Activated CD8-positive, alpha-beta T cell treated with anti-CD3 and anti-CD28 coated beads for 36 hours (primary cell): ENCODE measurements at regions not wholly inside any gene's neighbourhood (a gene's known extent, or its start where the extent isn't known, plus 50 kb on each side); places are given as distances from the start of the nearest gene placed in this dataset.

Experiments used
- ATAC-seq: fragments of 200-7000 bp; cut with Tn5 transposase; one replicate; pipeline ENCODE4 v1.10.0; 2021; ENCODE audit warnings: mild to moderate bottlenecking, moderate library complexity
- CTCF ChIA-PET: fragments of 350-600 bp; sonication (Branson Sonifier 250); formaldehyde crosslinking; loops from one replicate; lab custom pipeline; 2021; ENCODE audit warnings: antibody characterized with exemption; lab: Charles Lee
- POLR2A ChIA-PET: fragments of 350-600 bp; sonication (Branson Sonifier 250); formaldehyde crosslinking; loops from one replicate; lab custom pipeline; 2021; ENCODE audit warnings: antibody characterized with exemption; lab: Charles Lee
- DNase-seq: peaks from one replicate; pipeline ENCODE4 v3.0.0-alpha.2; 2020
- H3K27ac Mint-ChIP-seq: one replicate; pipeline ENCODE4 v1.8.0; 2021; ENCODE audit warnings: mild to moderate bottlenecking, mixed read lengths
- H3K27me3 Mint-ChIP-seq: one replicate; pipeline ENCODE4 v1.8.0; 2021; ENCODE audit warnings: mixed read lengths
- H3K36me3 Mint-ChIP-seq: one replicate; pipeline ENCODE4 v1.8.0; 2021; ENCODE audit warnings: low read depth, mixed read lengths
- H3K4me1 Mint-ChIP-seq: one replicate; pipeline ENCODE4 v1.8.0; 2021; ENCODE audit warnings: low read depth, mixed read lengths
- H3K4me3 Mint-ChIP-seq: one replicate; pipeline ENCODE4 v1.8.0; 2021; ENCODE audit warnings: mild to moderate bottlenecking, moderate library complexity, mixed read lengths
- H3K9me3 Mint-ChIP-seq: one replicate; pipeline ENCODE4 v1.8.0; 2021; ENCODE audit warnings: mixed read lengths
- CTCF ChIP-seq: fragments of 200-600 bp; IDR thresholded peaks from one replicate; pipeline ENCODE4 v1.8.0; 2022; ENCODE audit warnings: antibody characterized with exemption, mild to moderate bottlenecking
- intact Hi-C: fragments of 100-400 bp; cut with micrococcal nuclease; formaldehyde crosslinking; loops from one replicate; pipeline ENCODE4 v1.10.0; 2022

DNA sequence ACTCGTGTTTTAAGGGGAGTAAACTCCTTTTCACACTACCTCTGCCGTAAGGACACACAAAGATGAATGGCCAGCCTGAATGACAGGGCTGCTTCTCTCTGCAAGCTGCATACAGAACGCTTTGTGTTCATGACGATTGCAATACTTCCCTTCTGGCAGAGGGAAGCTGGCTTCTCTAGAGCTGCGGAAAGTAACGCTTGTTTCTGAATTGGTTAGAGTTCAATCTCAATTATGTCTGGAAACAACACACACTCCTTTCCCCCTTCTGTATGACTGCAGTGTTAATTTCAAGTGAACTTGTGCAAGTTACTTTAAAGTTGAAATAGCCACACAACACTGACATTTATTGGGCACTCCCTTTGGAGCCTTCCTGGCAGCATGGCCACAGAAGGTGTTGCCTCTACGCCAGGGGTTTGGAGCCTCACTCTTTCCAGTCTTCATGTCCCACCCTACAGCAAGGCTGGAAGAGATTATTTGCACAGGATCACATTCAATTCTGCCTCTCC lies 242.6 kb downstream of the NDFIP2 start:
- Mint-ChIP-seq H3K36me3 (no peaks in the 10 kb centered on the region), H3K9me3 (peaks cover 2% of the 10 kb centered on the region), H3K4me1 (no peaks in the 10 kb centered on the region), H3K27ac (no peak overlapping the region), H3K27me3 (no peaks in the 10 kb centered on the region), H3K4me3 (no peak overlapping the region)
- DNase-seq (no peak), ATAC-seq (no peak)
- intact Hi-C loops = no loop called here
- ChIA-PET CTCF (interaction anchor here (1.3 kb wide), 1 partner anchor 32 kb away, joined by 3 read pairs; no protein-coding TSS in a partner anchor), POLR2A (no interaction called here)
- no peak for TF ChIP-seq CTCF

GRCh38 chr13:79722885-79723445 lies 242.0 kb downstream of the NDFIP2 start:
- DNase-seq (no peak), ATAC-seq (no peak)
- no peaks in the 10 kb centered on the region for H3K4me1 Mint-ChIP-seq
- H3K36me3 Mint-ChIP-seq = no peaks in the 10 kb centered on the region
- peaks cover 7% of the 10 kb centered on the region for H3K9me3 Mint-ChIP-seq
- ChIA-PET POLR2A (no interaction called here), CTCF (interaction anchor here (1.3 kb wide), 1 partner anchor 32 kb away, joined by 3 read pairs; no protein-coding TSS in a partner anchor)
- no peak overlapping the region for H3K27ac Mint-ChIP-seq
- TF ChIP-seq CTCF = no peak
- intact Hi-C loops = no loop called here
- no peak overlapping the region for H3K4me3 Mint-ChIP-seq
- no peaks in the 10 kb centered on the region for H3K27me3 Mint-ChIP-seq

- H3K4me1 Mint-ChIP-seq = no peaks in the 10 kb centered on the region
- no peak for ATAC-seq
- ChIA-PET POLR2A (interaction anchor here (0.9 kb wide), 1 partner anchor 547 kb away, joined by 3 read pairs; no protein-coding TSS in a partner anchor), CTCF (no interaction called here)
- H3K36me3 Mint-ChIP-seq = no peaks in the 10 kb centered on the region
- H3K9me3 Mint-ChIP-seq = peaks cover 7% of the 10 kb centered on the region
- intact Hi-C loops = no loop called here
- no peak overlapping the region for H3K27ac Mint-ChIP-seq
- H3K4me3 Mint-ChIP-seq = no peak overlapping the region
- no peak for TF ChIP-seq CTCF
- no peak for DNase-seq
- peaks cover 4% of the 10 kb centered on the region for H3K27me3 Mint-ChIP-seq
Observed at GRCh38 chr13:79716191-79716590, 235.2 kb downstream of the NDFIP2 start.

DNA sequence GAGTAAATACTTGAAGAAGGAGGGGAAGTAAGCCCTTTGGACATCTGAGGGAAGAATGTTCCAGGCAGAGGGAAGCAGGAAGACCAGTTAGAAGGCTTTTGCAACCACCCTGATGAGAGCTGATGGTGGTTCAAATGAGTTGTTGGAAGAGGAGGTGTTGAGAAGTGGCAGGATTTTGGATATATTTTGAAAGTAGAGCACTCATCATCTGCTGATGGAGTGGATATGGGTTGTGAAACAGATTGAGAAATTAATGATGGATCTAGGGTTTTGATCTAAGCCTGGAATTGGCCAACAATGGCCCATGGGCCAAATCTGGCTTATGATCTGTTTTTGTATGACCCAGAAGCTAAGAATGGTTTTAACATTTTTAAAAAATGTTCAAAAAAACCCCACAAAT lies 230.7 kb downstream of the NDFIP2 start:
- H3K4me1 Mint-ChIP-seq = no peaks in the 10 kb centered on the region
- peaks cover 4% of the 10 kb centered on the region for H3K27me3 Mint-ChIP-seq
- no peak for TF ChIP-seq CTCF
- intact Hi-C loops = no loop called here
- ATAC-seq = no peak
- no peaks in the 10 kb centered on the region for H3K9me3 Mint-ChIP-seq
- no peak overlapping the region for H3K4me3 Mint-ChIP-seq
- ChIA-PET POLR2A (no interaction called here), CTCF (no interaction called here)
- no peak overlapping the region for H3K27ac Mint-ChIP-seq
- DNase-seq = no peak
- no peaks in the 10 kb centered on the region for H3K36me3 Mint-ChIP-seq

GRCh38 chr13:79710376-79710775 lies 229.4 kb downstream of the NDFIP2 start:
- DNase-seq (no peak), ATAC-seq (no peak)
- no peak for TF ChIP-seq CTCF
- Mint-ChIP-seq H3K27ac (no peak overlapping the region), H3K4me3 (no peak overlapping the region), H3K27me3 (peaks cover 4% of the 10 kb centered on the region), H3K36me3 (no peaks in the 10 kb centered on the region), H3K4me1 (no peaks in the 10 kb centered on the region), H3K9me3 (no peaks in the 10 kb centered on the region)
- ChIA-PET POLR2A (no interaction called here), CTCF (no interaction called here)
- intact Hi-C loops = no loop called here
